A673 (cell line): ENCODE measurements at regions not wholly inside any gene's neighbourhood (a gene's known extent, or its start where the extent isn't known, plus 50 kb on each side); places are given as distances from the start of the nearest gene placed in this dataset.

Experiments used
- BruUV-seq: library from RNA; stranded (reverse); fragments of 400-500 nt; replicated peaks from 2 replicates; lab custom pipeline; 2021; lab: Mats Ljungman, UMichigan
- CTCF ChIA-PET: fragments of 300-600 bp; sonication (Branson Sonifier 250); formaldehyde crosslinking; loops from one replicate; lab custom pipeline; 2022; ENCODE audit warnings: antibody characterized with exemption; lab: Charles Lee
- POLR2A ChIA-PET: fragments of 300-600 bp; sonication (Branson Sonifier 250); formaldehyde crosslinking; loops from one replicate; lab custom pipeline; 2022; ENCODE audit warnings: antibody characterized with exemption; ENCODE audit not compliant: low non-redundant PET; lab: Charles Lee
- DNase-seq: peaks from one replicate; pipeline ENCODE4 v3.0.0-alpha.2; 2015; ENCODE audit warnings: low spot score
- H3K27ac ChIP-seq: fragments of 200-600 bp; sonication (generic); 2 replicates; pipeline ENCODE4 v1.5.1; 2016; ENCODE audit warnings: mixed run types, low read depth, mild to moderate bottlenecking, mixed read lengths, antibody characterized with exemption, low read length; ENCODE audit not compliant: poor library complexity, severe bottlenecking
- H3K27me3 ChIP-seq: fragments of 200-600 bp; sonication (generic); replicated peaks from 2 replicates; pipeline ENCODE4 v1.6.1; 2017; ENCODE audit warnings: mixed run types, low read depth, mild to moderate bottlenecking, mixed read lengths, antibody characterized with exemption, low read length; ENCODE audit not compliant: insufficient read depth, poor library complexity
- H3K36me3 ChIP-seq: fragments of 200-600 bp; sonication (generic); 2 replicates; pipeline ENCODE4 v1.6.1; 2016; ENCODE audit warnings: mixed run types, mild to moderate bottlenecking, mixed read lengths, antibody characterized with exemption, low read length; ENCODE audit not compliant: insufficient read depth, poor library complexity, severe bottlenecking
- H3K4me1 ChIP-seq: fragments of 200-600 bp; sonication (generic); 2 replicates; pipeline ENCODE4 v1.6.1; 2017; ENCODE audit warnings: mixed run types, mild to moderate bottlenecking, mixed read lengths, antibody characterized with exemption, low read length; ENCODE audit not compliant: insufficient read depth, poor library complexity, severe bottlenecking
- H3K4me3 ChIP-seq: fragments of 200-600 bp; sonication (generic); 2 replicates; pipeline ENCODE4 v1.5.1; 2016; ENCODE audit warnings: low read depth, mixed run types, mild to moderate bottlenecking, mixed read lengths, low read length; ENCODE audit not compliant: poor library complexity, severe bottlenecking
- H3K9me3 ChIP-seq: fragments of 200-600 bp; sonication (generic); 2 replicates; pipeline ENCODE4 v1.6.1; 2016; ENCODE audit warnings: mixed run types, low read depth, mild to moderate bottlenecking, mixed read lengths, antibody characterized with exemption, low read length; ENCODE audit not compliant: poor library complexity, severe bottlenecking
- EZH2 ChIP-seq: fragments of 200-600 bp; sonication (generic); IDR thresholded peaks from 2 replicates; pipeline ENCODE4 v1.6.1; 2017; ENCODE audit warnings: borderline replicate concordance, low read depth, mild to moderate bottlenecking, mixed read lengths, antibody characterized with exemption, low read length; ENCODE audit not compliant: poor library complexity, severe bottlenecking
- intact Hi-C: fragments of 100-400 bp; cut with micrococcal nuclease; formaldehyde crosslinking; loops from one replicate; pipeline ENCODE4 v1.10.0; 2022; ENCODE audit not compliant: unreplicated experiment
- TF ChIP-seq, protein P1 (sequence below): fragments of 300-800, 200-600 bp; sonication (generic); conservative IDR thresholded peaks from 2 replicates; pipeline ENCODE4 v1.5.1; 2017; ENCODE audit warnings: low read depth, mild to moderate bottlenecking, antibody characterized with exemption, low read length, moderate library complexity, mixed read lengths

GRCh38 chr21:26669215-26669764, 96.2 kb upstream of the CYYR1 start:
- Histone ChIP-seq H3K27ac (no peak overlapping the region), H3K36me3 (no peaks in the 10 kb centered on the region), H3K4me1 (no peaks in the 10 kb centered on the region), H3K9me3 (peaks cover 7% of the 10 kb centered on the region), H3K27me3 (no peaks in the 10 kb centered on the region), H3K4me3 (no peak overlapping the region)
- DNase-seq, result no peak
- intact Hi-C loops, result no loop called here
- BruUV-seq, result no TSS peak
- TF ChIP-seq, protein P1, sequence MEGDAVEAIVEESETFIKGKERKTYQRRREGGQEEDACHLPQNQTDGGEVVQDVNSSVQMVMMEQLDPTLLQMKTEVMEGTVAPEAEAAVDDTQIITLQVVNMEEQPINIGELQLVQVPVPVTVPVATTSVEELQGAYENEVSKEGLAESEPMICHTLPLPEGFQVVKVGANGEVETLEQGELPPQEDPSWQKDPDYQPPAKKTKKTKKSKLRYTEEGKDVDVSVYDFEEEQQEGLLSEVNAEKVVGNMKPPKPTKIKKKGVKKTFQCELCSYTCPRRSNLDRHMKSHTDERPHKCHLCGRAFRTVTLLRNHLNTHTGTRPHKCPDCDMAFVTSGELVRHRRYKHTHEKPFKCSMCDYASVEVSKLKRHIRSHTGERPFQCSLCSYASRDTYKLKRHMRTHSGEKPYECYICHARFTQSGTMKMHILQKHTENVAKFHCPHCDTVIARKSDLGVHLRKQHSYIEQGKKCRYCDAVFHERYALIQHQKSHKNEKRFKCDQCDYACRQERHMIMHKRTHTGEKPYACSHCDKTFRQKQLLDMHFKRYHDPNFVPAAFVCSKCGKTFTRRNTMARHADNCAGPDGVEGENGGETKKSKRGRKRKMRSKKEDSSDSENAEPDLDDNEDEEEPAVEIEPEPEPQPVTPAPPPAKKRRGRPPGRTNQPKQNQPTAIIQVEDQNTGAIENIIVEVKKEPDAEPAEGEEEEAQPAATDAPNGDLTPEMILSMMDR, result no peak
- TF ChIP-seq EZH2, result no peak
- ChIA-PET POLR2A (no interaction called here), CTCF (no interaction called here)

GRCh38 chr21:26659757-26660156, 86.7 kb upstream of the CYYR1 start:
- no peaks in the 10 kb centered on the region for H3K36me3 ChIP-seq
- H3K4me1 ChIP-seq, result no peaks in the 10 kb centered on the region
- no peaks in the 10 kb centered on the region for H3K27me3 ChIP-seq
- no peak for DNase-seq
- no peak overlapping the region for H3K4me3 ChIP-seq
- BruUV-seq, result no TSS peak
- CTCF ChIA-PET, result no interaction called here
- TF ChIP-seq EZH2, result no peak
- TF ChIP-seq, protein P1, result no peak
- intact Hi-C loops, result no loop called here
- H3K9me3 ChIP-seq, result peaks cover 19% of the 10 kb centered on the region
- H3K27ac ChIP-seq, result no peak overlapping the region
- POLR2A ChIA-PET, result no interaction called here

DNA sequence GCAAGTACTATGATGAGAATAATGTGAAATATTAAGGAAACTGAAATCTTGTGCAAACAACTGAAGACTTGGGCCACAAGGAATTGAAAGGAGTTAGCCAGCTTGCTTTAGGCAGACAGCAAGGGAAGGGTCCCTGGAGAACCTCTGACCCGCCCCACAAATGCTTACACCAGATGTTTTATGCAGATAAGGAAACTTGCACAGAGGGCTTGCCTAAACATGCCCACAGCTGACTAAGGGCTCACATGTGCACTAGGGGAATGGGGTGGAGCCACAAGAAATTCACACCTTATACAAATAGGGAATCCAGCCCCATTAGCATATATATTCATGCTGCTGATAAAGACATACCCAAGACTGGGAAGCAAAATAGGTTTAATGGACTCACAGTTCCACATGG, 86.1 kb upstream of the CYYR1 start:
- intact Hi-C loops, result no loop called here
- CTCF ChIA-PET, result no interaction called here
- Histone ChIP-seq H3K4me3 (no peak overlapping the region), H3K27ac (no peak overlapping the region), H3K27me3 (no peaks in the 10 kb centered on the region), H3K9me3 (peaks cover 14% of the 10 kb centered on the region), H3K4me1 (no peaks in the 10 kb centered on the region), H3K36me3 (no peaks in the 10 kb centered on the region)
- no peak for TF ChIP-seq EZH2
- TF ChIP-seq, protein P1, result no peak
- peak; percentile 15 for DNase-seq
- BruUV-seq, result no TSS peak
- POLR2A ChIA-PET, result no interaction called here
